T-helper 1 cell treated with Interleukin-12 subunit alpha and Interleukin-12 subunit beta and Interleukin-4 antibody, amounts not matched to agents 30 μg/mL and 1 μg/mL, for 36 hours (primary cell): ENCODE measurements at regions not wholly inside any gene's neighbourhood (a gene's known extent, or its start where the extent isn't known, plus 50 kb on each side); places are given as distances from the start of the nearest gene placed in this dataset.
"Not testable (repeated sequence)": the region's sequence is repeated elsewhere in the genome, so short reads cannot be mapped to it uniquely, and the experiment has no call there.

Experiments
- H3K27ac Mint-ChIP-seq: one replicate; pipeline ENCODE4 v1.8.0; 2021; ENCODE audit warnings: mild to moderate bottlenecking, mixed read lengths
- H3K27me3 Mint-ChIP-seq: one replicate; pipeline ENCODE4 v1.8.0; 2021; ENCODE audit warnings: low read depth, mixed read lengths
- H3K36me3 Mint-ChIP-seq: one replicate; pipeline ENCODE4 v1.8.0; 2021; ENCODE audit warnings: low read depth, mixed read lengths
- H3K4me1 Mint-ChIP-seq: one replicate; pipeline ENCODE4 v1.8.0; 2021; ENCODE audit warnings: low read depth, mixed read lengths
- H3K4me3 Mint-ChIP-seq: one replicate; pipeline ENCODE4 v1.8.0; 2021; ENCODE audit warnings: mild to moderate bottlenecking, moderate library complexity, mixed read lengths
- H3K9me3 Mint-ChIP-seq: one replicate; pipeline ENCODE4 v1.8.0; 2021; ENCODE audit warnings: mixed read lengths

DNA sequence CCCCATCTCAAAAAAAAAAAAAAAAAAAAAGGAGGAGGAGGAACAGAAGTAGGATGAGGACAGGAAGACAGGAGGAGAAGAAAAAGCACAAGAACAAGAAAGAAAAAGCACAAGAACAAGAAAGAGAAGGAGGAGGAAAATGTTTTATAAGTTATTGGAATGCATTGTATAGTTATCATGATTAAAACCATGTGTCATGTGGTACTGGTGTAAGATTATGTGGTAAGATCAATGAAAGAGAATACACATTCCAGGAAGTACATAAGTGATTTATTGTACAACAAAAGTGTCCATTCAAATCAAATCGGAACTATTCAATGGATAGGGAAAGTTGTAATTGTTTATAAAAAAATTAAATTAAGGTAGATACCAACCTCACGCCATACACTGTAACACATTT lies 167.7 kb downstream of the MZT1 start:
- Mint-ChIP-seq H3K9me3 (no peaks in the 10 kb centered on the region), H3K27ac (no peak overlapping the region), H3K4me3 (no peak overlapping the region), H3K27me3 (no peaks in the 10 kb centered on the region), H3K36me3 (no peaks in the 10 kb centered on the region), H3K4me1 (no peaks in the 10 kb centered on the region)

GRCh38 chr13:72556945-72557344 lies 170.5 kb downstream of the MZT1 start:
- H3K4me3 Mint-ChIP-seq: no peak overlapping the region
- H3K36me3 Mint-ChIP-seq: no peaks in the 10 kb centered on the region
- H3K27ac Mint-ChIP-seq: no peak overlapping the region
- no peaks in the 10 kb centered on the region for H3K27me3 Mint-ChIP-seq
- H3K9me3 Mint-ChIP-seq: no peaks in the 10 kb centered on the region
- H3K4me1 Mint-ChIP-seq: no peaks in the 10 kb centered on the region

GRCh38 chr13:72555601-72556000 lies 171.8 kb downstream of the MZT1 start:
- Mint-ChIP-seq H3K27me3 (no peaks in the 10 kb centered on the region), H3K4me1 (no peaks in the 10 kb centered on the region), H3K9me3 (no peaks in the 10 kb centered on the region), H3K27ac (no peak overlapping the region), H3K4me3 (no peak overlapping the region), H3K36me3 (no peaks in the 10 kb centered on the region)

- Mint-ChIP-seq H3K4me3 (no peak overlapping the region), H3K36me3 (no peaks in the 10 kb centered on the region), H3K27ac (no peak overlapping the region), H3K27me3 (no peaks in the 10 kb centered on the region), H3K9me3 (no peaks in the 10 kb centered on the region), H3K4me1 (no peaks in the 10 kb centered on the region)
These were observed 174.7 kb downstream of the MZT1 start for GRCh38 chr13:72552731-72553130.

- H3K4me1 Mint-ChIP-seq: not testable (repeated sequence)
These were observed 181.5 kb downstream of the MZT1 start for GRCh38 chr13:72545895-72546294.

GRCh38 chr13:72545030-72545719 lies 182.3 kb downstream of the MZT1 start:
- H3K27me3 Mint-ChIP-seq: no peaks in the 10 kb centered on the region
- no peak overlapping the region for H3K4me3 Mint-ChIP-seq
- no peak overlapping the region for H3K27ac Mint-ChIP-seq

More at GRCh38 chr13:72545895-72546294, 181.5 kb downstream of the MZT1 start:
- not testable (repeated sequence) for H3K9me3 Mint-ChIP-seq, H3K27ac Mint-ChIP-seq, H3K4me3 Mint-ChIP-seq, H3K27me3 Mint-ChIP-seq, H3K36me3 Mint-ChIP-seq

DNA sequence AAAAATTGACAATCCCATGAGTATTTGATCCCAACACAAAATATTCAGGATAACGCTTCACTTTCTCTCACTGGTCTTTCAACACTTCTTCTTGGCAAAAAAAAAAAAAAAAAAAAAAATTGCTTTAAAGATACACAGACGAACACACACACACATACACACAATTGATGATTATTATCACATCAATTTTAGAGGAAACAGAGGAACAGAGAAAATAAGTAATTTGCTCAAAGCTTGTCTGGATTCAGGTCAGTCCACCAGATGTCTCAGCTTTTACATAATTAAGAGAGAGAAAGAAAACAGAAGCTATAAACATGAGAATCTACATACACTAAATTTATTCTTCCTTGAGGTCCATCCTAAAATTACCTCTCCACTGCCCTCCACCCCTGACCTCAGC lies 183.4 kb downstream of the MZT1 start:
- Mint-ChIP-seq H3K27me3 (no peaks in the 10 kb centered on the region), H3K27ac (no peak overlapping the region), H3K4me3 (no peak overlapping the region), H3K9me3 (no peaks in the 10 kb centered on the region), H3K36me3 (no peaks in the 10 kb centered on the region), H3K4me1 (no peaks in the 10 kb centered on the region)

More at GRCh38 chr13:72545030-72545719, 182.3 kb downstream of the MZT1 start:
- H3K9me3 Mint-ChIP-seq: no peaks in the 10 kb centered on the region
- H3K4me1 Mint-ChIP-seq: no peaks in the 10 kb centered on the region
- no peaks in the 10 kb centered on the region for H3K36me3 Mint-ChIP-seq

DNA sequence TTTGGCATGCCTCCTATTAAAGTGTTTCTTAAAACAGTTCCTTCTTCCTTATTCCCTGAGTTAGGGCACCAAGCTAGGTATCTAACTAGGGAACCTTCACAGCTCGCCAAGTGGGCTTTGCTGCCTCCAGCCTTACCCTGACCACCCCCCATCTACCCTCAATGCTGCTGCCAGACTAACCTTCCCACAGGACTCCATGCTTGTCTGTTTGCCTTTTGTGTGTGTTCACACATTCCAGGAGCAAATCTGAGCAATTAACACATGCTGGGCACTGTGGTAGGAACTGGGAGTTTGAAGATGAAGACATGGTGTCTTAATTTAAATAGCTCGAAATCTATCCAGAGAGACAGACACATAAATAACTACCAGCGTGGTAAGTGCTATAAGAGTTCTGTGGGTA lies 185.2 kb downstream of the MZT1 start:
- H3K27ac Mint-ChIP-seq: no peak overlapping the region
- H3K9me3 Mint-ChIP-seq: no peaks in the 10 kb centered on the region
- no peaks in the 10 kb centered on the region for H3K4me1 Mint-ChIP-seq
- no peaks in the 10 kb centered on the region for H3K27me3 Mint-ChIP-seq
- no peak overlapping the region for H3K4me3 Mint-ChIP-seq
- H3K36me3 Mint-ChIP-seq: no peaks in the 10 kb centered on the region

DNA sequence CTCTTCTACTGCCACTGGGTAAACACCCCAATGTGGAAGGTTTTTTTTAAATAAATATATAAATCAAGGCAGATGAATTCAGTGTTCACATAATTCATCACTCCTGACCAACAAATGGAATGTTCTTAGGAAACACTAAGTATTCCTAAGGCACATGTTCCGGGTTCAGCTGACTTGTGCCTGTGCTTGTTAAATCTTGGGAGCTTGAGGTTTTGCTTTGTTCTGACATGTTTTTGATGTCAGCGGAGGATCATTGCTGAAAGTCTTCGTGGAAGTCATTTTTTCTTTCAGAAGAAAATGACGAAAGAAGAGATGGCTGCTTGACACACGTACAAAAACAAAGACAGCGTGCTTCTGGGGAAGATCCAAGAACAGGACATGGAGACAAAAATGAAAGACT lies 185.8 kb downstream of the MZT1 start:
- Mint-ChIP-seq H3K36me3 (no peaks in the 10 kb centered on the region), H3K4me3 (no peak overlapping the region), H3K27me3 (no peaks in the 10 kb centered on the region), H3K4me1 (no peaks in the 10 kb centered on the region), H3K27ac (no peak overlapping the region), H3K9me3 (no peaks in the 10 kb centered on the region)

DNA sequence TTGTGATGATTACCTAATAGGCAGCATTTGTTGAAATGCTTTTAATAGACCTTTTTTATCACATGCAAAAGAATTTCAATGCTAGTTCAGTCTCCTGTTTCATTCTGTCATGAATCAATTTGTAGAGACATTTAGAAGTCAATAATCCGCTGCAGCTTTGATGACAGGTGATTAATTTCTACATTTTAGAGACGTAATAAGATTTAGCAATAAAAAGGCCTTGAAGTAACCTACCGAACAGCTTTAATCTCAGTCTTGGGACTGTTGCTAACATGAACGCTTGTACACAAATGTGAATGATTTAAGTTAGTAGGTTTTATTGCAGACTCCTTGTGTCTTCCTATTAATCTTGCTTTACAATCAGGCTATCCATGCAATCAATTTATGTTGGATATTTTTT lies 186.5 kb downstream of the MZT1 start:
- Mint-ChIP-seq H3K27ac (no peak overlapping the region), H3K9me3 (no peaks in the 10 kb centered on the region), H3K36me3 (no peaks in the 10 kb centered on the region), H3K4me1 (no peaks in the 10 kb centered on the region), H3K27me3 (no peaks in the 10 kb centered on the region), H3K4me3 (no peak overlapping the region)

DNA sequence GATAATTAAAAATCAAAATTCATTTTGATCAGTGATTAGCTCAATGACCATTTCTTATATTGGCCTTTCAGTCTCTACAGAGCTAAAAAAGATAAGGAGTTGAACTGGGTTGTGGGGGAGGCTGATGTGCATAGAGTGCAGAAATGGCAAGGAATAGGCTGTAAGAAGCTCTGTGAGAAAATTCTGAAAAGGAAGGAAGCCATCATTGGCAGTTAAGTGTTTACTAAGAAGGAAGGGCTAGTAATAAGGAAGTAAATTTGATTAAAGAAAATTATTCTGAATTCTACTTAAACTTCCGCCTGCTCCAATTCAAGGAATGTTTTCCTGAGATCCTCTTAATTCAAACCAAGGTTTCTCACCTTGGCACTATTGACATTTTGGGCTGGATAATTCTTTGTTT lies 187.5 kb downstream of the MZT1 start:
- no peaks in the 10 kb centered on the region for H3K27me3 Mint-ChIP-seq
- H3K9me3 Mint-ChIP-seq: no peaks in the 10 kb centered on the region
- no peak overlapping the region for H3K4me3 Mint-ChIP-seq
- H3K4me1 Mint-ChIP-seq: no peaks in the 10 kb centered on the region
- no peak overlapping the region for H3K27ac Mint-ChIP-seq
- H3K36me3 Mint-ChIP-seq: no peaks in the 10 kb centered on the region

DNA sequence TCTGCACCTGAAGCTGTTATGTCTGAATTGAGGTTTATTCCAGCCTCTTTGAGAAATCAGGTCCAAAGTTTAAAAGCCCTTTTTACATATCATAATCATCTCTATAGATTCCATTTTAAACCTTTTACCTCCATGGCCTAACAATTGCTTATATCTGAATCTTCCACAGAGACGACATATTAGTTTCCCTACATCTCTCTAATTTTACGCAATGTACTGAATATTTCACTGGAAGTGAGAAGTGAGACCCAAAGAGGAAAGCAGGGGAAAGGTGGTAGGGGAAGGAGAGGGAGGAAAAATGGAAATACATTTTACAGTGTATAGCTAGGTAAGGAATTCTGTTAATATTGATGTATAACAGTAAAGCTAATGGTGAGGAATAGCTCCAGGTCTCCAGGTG lies 189.6 kb downstream of the MZT1 start:
- H3K27me3 Mint-ChIP-seq: no peaks in the 10 kb centered on the region
- H3K9me3 Mint-ChIP-seq: no peaks in the 10 kb centered on the region
- H3K4me3 Mint-ChIP-seq: no peak overlapping the region
- no peaks in the 10 kb centered on the region for H3K36me3 Mint-ChIP-seq
- H3K27ac Mint-ChIP-seq: no peak overlapping the region
- H3K4me1 Mint-ChIP-seq: no peaks in the 10 kb centered on the region

DNA sequence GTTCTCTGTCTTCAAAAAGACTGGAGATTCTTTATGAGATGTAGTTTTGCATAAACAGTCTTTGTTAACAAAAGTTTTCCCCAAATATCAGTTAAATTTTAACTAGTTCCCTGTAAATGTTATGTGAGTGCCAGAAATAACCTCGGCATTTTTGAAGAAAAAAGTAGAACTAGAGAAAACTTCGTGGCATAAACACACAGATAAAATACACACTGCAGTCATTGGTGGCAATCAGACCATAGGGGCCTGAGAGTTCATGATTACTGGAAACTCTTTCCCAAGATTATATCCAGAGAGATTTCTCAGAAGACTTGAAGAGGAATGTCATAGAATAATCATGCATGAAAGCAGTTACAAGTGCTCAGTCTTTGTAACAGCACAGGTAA lies 190.0 kb downstream of the MZT1 start:
- Mint-ChIP-seq H3K4me1 (no peaks in the 10 kb centered on the region), H3K4me3 (no peak overlapping the region)

DNA sequence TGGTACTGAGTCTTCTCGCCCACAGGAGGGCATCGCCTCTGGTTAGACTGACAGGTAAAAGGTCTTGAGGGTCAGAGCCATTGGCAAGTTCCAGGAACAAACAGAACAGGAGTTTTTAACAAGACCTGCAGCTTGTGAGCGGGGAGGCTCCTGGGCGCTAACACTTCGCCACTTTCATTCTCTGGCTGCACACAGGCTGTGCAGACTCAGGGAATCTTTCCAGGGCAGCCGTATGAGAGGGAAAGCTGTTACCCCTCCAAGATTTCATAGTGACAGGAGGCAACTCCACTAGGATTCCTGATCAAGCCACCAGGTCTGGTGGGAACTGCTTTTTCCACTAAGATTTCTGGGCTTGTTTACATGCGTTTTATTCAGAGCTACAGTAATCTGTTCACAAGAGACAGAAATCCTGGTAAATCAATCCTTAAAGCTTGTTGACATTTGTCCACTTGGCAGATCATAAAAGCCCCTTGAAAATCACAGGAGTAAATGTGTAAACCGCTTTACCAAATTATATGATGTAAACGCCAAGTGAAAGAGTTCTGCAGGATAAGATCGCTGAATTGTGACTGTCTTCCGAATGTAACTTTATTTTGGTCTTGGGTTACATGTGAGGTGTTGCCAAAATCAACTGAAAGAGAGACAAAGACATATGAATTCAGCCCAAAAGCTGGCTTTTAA lies 190.6 kb downstream of the MZT1 start:
- Mint-ChIP-seq H3K9me3 (no peaks in the 10 kb centered on the region), H3K4me1 (no peaks in the 10 kb centered on the region), H3K27ac (no peak overlapping the region), H3K27me3 (no peaks in the 10 kb centered on the region), H3K4me3 (no peak overlapping the region), H3K36me3 (no peaks in the 10 kb centered on the region)

More for the DNA sequence above, 190.0 kb downstream of the MZT1 start:
- no peaks in the 10 kb centered on the region for H3K36me3 Mint-ChIP-seq
- H3K27ac Mint-ChIP-seq: no peak overlapping the region
- no peaks in the 10 kb centered on the region for H3K9me3 Mint-ChIP-seq
- no peaks in the 10 kb centered on the region for H3K27me3 Mint-ChIP-seq

DNA sequence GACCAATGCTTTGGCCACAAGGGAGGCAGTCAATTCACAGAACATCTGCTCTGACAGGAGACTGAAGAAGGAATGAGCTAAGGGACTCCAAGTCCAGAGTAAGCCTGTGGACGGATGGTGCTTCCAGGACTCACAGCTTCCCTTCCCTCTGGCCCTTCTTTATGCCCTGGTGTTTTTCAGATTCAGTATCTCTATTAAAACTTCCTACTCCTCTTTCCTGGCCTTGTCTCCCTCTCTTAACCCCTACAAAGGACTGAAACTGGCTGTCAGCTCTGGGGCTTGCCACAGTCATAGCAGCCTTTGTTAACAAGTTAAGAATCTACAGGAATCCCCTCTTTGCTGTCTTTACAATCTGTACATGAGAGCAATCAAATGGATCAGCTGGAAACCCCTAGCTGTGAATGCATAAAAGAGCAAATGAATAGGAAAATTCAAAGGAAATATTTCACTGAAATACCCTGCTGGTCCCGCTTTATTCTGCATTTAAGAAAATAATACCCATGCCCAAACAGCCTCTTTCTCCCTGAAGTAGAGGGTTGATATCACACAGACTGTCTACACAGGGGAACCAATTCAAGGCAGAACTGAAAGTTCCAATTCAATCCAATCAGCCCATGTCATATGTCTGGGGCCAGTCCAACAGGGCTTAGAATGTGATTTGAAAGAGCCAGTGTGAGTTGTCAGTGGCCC lies 192.3 kb downstream of the MZT1 start:
- Mint-ChIP-seq H3K9me3 (no peaks in the 10 kb centered on the region), H3K27ac (no peak overlapping the region), H3K4me3 (no peak overlapping the region), H3K4me1 (no peaks in the 10 kb centered on the region), H3K36me3 (no peaks in the 10 kb centered on the region), H3K27me3 (no peaks in the 10 kb centered on the region)
